Transverse colon (tissue), 4 donors: ENCODE measurements at regions not wholly inside any gene's neighbourhood (a gene's known extent, or its start where the extent isn't known, plus 50 kb on each side); places are given as distances from the start of the nearest gene placed in this dataset.

Experiments used
- CTCF ChIP-seq, 5 experiments: fragments of 200-600 bp in 3 of 5; fragments of 450-650 bp in 2 of 5; sonication (generic) in 3 of 5; IDR thresholded peaks; 1 replicate in 2 of 5; 2 replicates in 3 of 5; pipeline ENCODE4 v1.5.1; 2016 to 2017; ENCODE audit warnings: antibody characterized with exemption in 5 of 5, inconsistent platforms in 3 of 5, mild to moderate bottlenecking in 2 of 5, moderate library complexity in 1 of 5
- EP300 ChIP-seq: sonication (generic); formaldehyde crosslinking; IDR thresholded peaks from one replicate; pipeline ENCODE4 v1.6.1; 2017; ENCODE audit warnings: antibody characterized with exemption, low read depth
- POLR2A ChIP-seq: fragments of 450-650 bp; IDR thresholded peaks from one replicate; pipeline ENCODE4 v1.6.1; 2016; ENCODE audit warnings: antibody characterized with exemption, mild to moderate bottlenecking, moderate library complexity
- POLR2AphosphoS5 ChIP-seq, 3 donors: sonication (generic); formaldehyde crosslinking; IDR thresholded peaks; one replicate each; pipeline ENCODE4 v1.6.1; 2016; ENCODE audit warnings: antibody characterized with exemption in 3 of 3

DNA sequence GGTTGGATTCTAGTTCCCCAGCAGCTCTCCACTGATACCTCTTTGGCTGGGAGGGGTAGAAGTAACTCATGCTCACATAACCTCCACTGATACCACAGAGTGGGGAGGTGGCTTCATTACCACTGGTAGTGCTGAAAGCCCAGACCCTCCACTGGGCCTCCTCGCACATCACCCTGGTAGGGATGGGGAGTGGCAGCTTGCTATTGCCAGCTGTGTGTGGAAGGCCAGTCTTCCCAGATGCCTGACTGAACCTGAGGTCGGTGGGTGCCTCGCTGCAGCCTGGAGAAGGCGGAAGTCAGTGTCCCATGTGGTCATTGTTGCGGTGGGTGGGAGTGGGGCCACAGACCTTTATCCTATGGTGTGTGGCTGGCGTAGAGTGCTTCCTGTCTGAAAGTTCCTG is 138.0 kb downstream of the TAF11L14 start:
- no peak for TF ChIP-seq CTCF (IDR thresholded peaks at IDR 0.05)
- TF ChIP-seq POLR2AphosphoS5 (IDR thresholded peaks at IDR 0.05), result no peak
- no peak for TF ChIP-seq POLR2A
- TF ChIP-seq EP300, result no peak
